ENCODE measurements at regions not wholly inside any gene's neighbourhood (a gene's known extent, or its start where the extent isn't known, plus 50 kb on each side); places are given as distances from the start of the nearest gene placed in this dataset.
A peak's percentile ranks its signal among the peaks of the same experiment; 100 is the strongest.
"Not testable (repeated sequence)": the region's sequence is repeated elsewhere in the genome, so short reads cannot be mapped to it uniquely, and the experiment has no call there.

GRCh38 chr12:88368077-88368476, 212.2 kb downstream of the KITLG start:
- DNase-seq (ENCODE audit: low spot score) = not testable (repeated sequence)

- DNase-seq (ENCODE audit: low spot score) = no peak
Measured at GRCh38 chr12:88371416-88372183, 208.7 kb downstream of the KITLG start.

- DNase-seq (ENCODE audit: low spot score) = no peak
Measured at GRCh38 chr12:88375306-88376305, 204.7 kb downstream of the KITLG start.

GRCh38 chr12:88377973-88378372, 202.3 kb downstream of the KITLG start:
- DNase-seq (ENCODE audit: low spot score) = no peak

GRCh38 chr12:88381466-88381865, 198.8 kb downstream of the KITLG start:
- DNase-seq (ENCODE audit: low spot score) = no peak

- DNase-seq (ENCODE audit: low spot score) = no peak
Measured at GRCh38 chr12:88383405-88383804, 196.9 kb downstream of the KITLG start.

GRCh38 chr12:88388566-88389540, 191.4 kb downstream of the KITLG start:
- peak; percentile 7 for DNase-seq (ENCODE audit: low spot score)

- no peak for DNase-seq (ENCODE audit: low spot score)
Measured at GRCh38 chr12:88390811-88391210, 189.5 kb downstream of the KITLG start.

GRCh38 chr12:88391556-88391955, 188.7 kb downstream of the KITLG start:
- DNase-seq (ENCODE audit: low spot score) = peak; percentile 51

- DNase-seq (ENCODE audit: low spot score) = no peak
Measured at GRCh38 chr12:88393017-88393767, 187.1 kb downstream of the KITLG start.

GRCh38 chr12:88398031-88398430, 182.2 kb downstream of the KITLG start:
- no peak for DNase-seq (ENCODE audit: low spot score)

GRCh38 chr12:88399811-88400210, 180.5 kb downstream of the KITLG start:
- DNase-seq (ENCODE audit: low spot score) = no peak

GRCh38 chr12:88400302-88400701, 180.0 kb downstream of the KITLG start:
- no peak for DNase-seq (ENCODE audit: low spot score)

- no peak for DNase-seq (ENCODE audit: low spot score)
Measured at GRCh38 chr12:88401155-88401554, 179.1 kb downstream of the KITLG start.

GRCh38 chr12:88406905-88407304, 173.4 kb downstream of the KITLG start:
- DNase-seq (ENCODE audit: low spot score) = no peak

- DNase-seq (ENCODE audit: low spot score) = no peak
Measured at GRCh38 chr12:88408823-88409222, 171.4 kb downstream of the KITLG start.

GRCh38 chr12:88409257-88409656, 171.0 kb downstream of the KITLG start:
- DNase-seq (ENCODE audit: low spot score) = no peak

GRCh38 chr12:88411689-88412088, 168.6 kb downstream of the KITLG start:
- no peak for DNase-seq (ENCODE audit: low spot score)

GRCh38 chr12:88413646-88414045, 166.6 kb downstream of the KITLG start:
- no peak for DNase-seq (ENCODE audit: low spot score)

- no peak for DNase-seq (ENCODE audit: low spot score)
Measured at GRCh38 chr12:88416155-88416554, 164.1 kb downstream of the KITLG start.

- DNase-seq (ENCODE audit: low spot score) = no peak
Measured at GRCh38 chr12:88416786-88417185, 163.5 kb downstream of the KITLG start.

Measured in AG08396 (cell line).